CD14-positive monocyte (primary cell): ENCODE measurements at regions not wholly inside any gene's neighbourhood (a gene's known extent, or its start where the extent isn't known, plus 50 kb on each side); places are given as distances from the start of the nearest gene placed in this dataset.

ENCODE experiments used
- DNase-seq, 3 donors: peaks; one replicate each; pipeline ENCODE4 v3.0.0-alpha.2; 2011 to 2022
- H2AFZ ChIP-seq: 2 replicates; pipeline ENCODE4 v1.6.0; 2012; ENCODE audit warnings: mild to moderate bottlenecking, low read depth, low read length, inconsistent platforms; ENCODE audit not compliant: insufficient read depth, poor library complexity, severe bottlenecking
- H3K27ac ChIP-seq, 2 donors: 1 replicate in 1 of 2; 2 replicates in 1 of 2; pipeline ENCODE4 v1.5.1; 2012 to 2013; ENCODE audit warnings: low read length in 2 of 2, control low read depth in 1 of 2, inconsistent platforms in 1 of 2, low read depth in 1 of 2, mild to moderate bottlenecking in 1 of 2
- H3K27me3 ChIP-seq, 2 donors: one replicate each; pipeline versions ENCODE4 v1.6.0 to v1.6.1; 2011 to 2013; ENCODE audit warnings: low read length in 2 of 2; ENCODE audit not compliant: control insufficient read depth in 2 of 2, insufficient read depth in 2 of 2
- H3K36me3 ChIP-seq, 2 donors: replicated peaks in 1 of 2; 1 replicate in 1 of 2; 2 replicates in 1 of 2; pipeline versions ENCODE4 v1.5.1 to v1.6.1; 2012 to 2013; ENCODE audit warnings: low read length in 2 of 2, control low read depth in 1 of 2, inconsistent platforms in 1 of 2, mild to moderate bottlenecking in 1 of 2; ENCODE audit not compliant: insufficient read depth in 2 of 2, control insufficient read depth in 1 of 2
- H3K4me1 ChIP-seq, 2 donors: 1 replicate in 1 of 2; 2 replicates in 1 of 2; pipeline versions ENCODE4 v1.5.1 to v1.6.1; 2012 to 2013; ENCODE audit warnings: low read length in 2 of 2, control low read depth in 1 of 2, inconsistent platforms in 1 of 2, mild to moderate bottlenecking in 1 of 2, moderate library complexity in 1 of 2; ENCODE audit not compliant: insufficient read depth in 2 of 2, control insufficient read depth in 1 of 2
- H3K4me2 ChIP-seq: replicated peaks from 2 replicates; pipeline ENCODE3; 2012; ENCODE audit warnings: low read length, moderate library complexity, mild to moderate bottlenecking; ENCODE audit not compliant: poor library complexity, severe bottlenecking; ENCODE audit errors: extremely low read depth
- H3K4me3 ChIP-seq, 3 experiments: fragments of 200-600 bp in 1 of 3; sonication (generic) in 1 of 3; replicated peaks in 1 of 3; 1 replicate in 2 of 3; 2 replicates in 1 of 3; pipeline ENCODE4 v1.5.1; 2011 to 2013; ENCODE audit warnings: low read length in 3 of 3, mild to moderate bottlenecking in 3 of 3, control low read depth in 2 of 3, low read depth in 2 of 3, inconsistent platforms in 1 of 3, moderate library complexity in 1 of 3
- H3K79me2 ChIP-seq: 2 replicates; pipeline ENCODE4 v1.6.0; 2012; ENCODE audit warnings: mild to moderate bottlenecking, control low read depth, inconsistent platforms, low read length, moderate library complexity; ENCODE audit not compliant: insufficient read depth
- H3K9ac ChIP-seq: 2 replicates; pipeline ENCODE4 v1.6.0; 2017; ENCODE audit warnings: low read length, mild to moderate bottlenecking; ENCODE audit not compliant: insufficient read depth, poor library complexity, severe bottlenecking
- H3K9me3 ChIP-seq, 2 donors: replicated peaks in 1 of 2; 1 replicate in 1 of 2; 2 replicates in 1 of 2; pipeline versions ENCODE4 v1.5.1 to v1.6.1; 2012 to 2013; ENCODE audit warnings: low read length in 2 of 2, control low read depth in 1 of 2; ENCODE audit not compliant: control insufficient read depth in 1 of 2, insufficient read depth in 1 of 2
- H4K20me1 ChIP-seq: 2 replicates; pipeline ENCODE4 v1.6.0; 2012; ENCODE audit warnings: mild to moderate bottlenecking, low read length, control low read depth, moderate library complexity; ENCODE audit not compliant: insufficient read depth
- H3K27ac Mint-ChIP-seq, 7 donors: one replicate each; pipeline ENCODE4 v1.8.0; 2020; ENCODE audit warnings: mild to moderate bottlenecking in 7 of 7, mixed read lengths in 7 of 7, moderate library complexity in 6 of 7, inconsistent platforms in 2 of 7
- H3K27me3 Mint-ChIP-seq, 3 donors: one replicate each; pipeline ENCODE4 v1.8.0; 2021 to 2022; ENCODE audit warnings: low read depth in 3 of 3, mild to moderate bottlenecking in 3 of 3, mixed read lengths in 3 of 3, moderate library complexity in 3 of 3, inconsistent platforms in 1 of 3
- H3K36me3 Mint-ChIP-seq, 2 donors: one replicate each; pipeline ENCODE4 v1.8.0; 2020; ENCODE audit warnings: mixed read lengths in 2 of 2, inconsistent platforms in 1 of 2, mild to moderate bottlenecking in 1 of 2
- H3K4me1 Mint-ChIP-seq: one replicate; pipeline ENCODE4 v1.8.0; 2020; ENCODE audit warnings: mild to moderate bottlenecking, mixed read lengths
- H3K4me3 Mint-ChIP-seq, 2 donors: one replicate each; pipeline ENCODE4 v1.8.0; 2020; ENCODE audit warnings: mild to moderate bottlenecking in 2 of 2, mixed read lengths in 2 of 2, moderate library complexity in 1 of 2
- H3K9me3 Mint-ChIP-seq, 7 donors: one replicate each; pipeline ENCODE4 v1.8.0; 2020 to 2022; ENCODE audit warnings: mixed read lengths in 7 of 7, mild to moderate bottlenecking in 6 of 7, moderate library complexity in 6 of 7, inconsistent platforms in 2 of 7
- CTCF ChIP-seq: fragments of 200-600 bp; IDR thresholded peaks from one replicate; pipeline ENCODE4 v1.8.0; 2022; ENCODE audit warnings: antibody characterized with exemption, mild to moderate bottlenecking
- WGBS: methylation state at CpG from one replicate; pipeline ENCODE4 v1.1.5; 2013; ENCODE audit warnings: missing lambda C conversion rate; ENCODE audit not compliant: insufficient coverage; 5-methylcytosine and 5-hydroxymethylcytosine counted together
- intact Hi-C, 2 donors: fragments of 100-400 bp; cut with micrococcal nuclease; formaldehyde crosslinking; loops; one replicate each; pipeline versions ENCODE4 v1.15.0 to v1.15.1; 2023

DNA sequence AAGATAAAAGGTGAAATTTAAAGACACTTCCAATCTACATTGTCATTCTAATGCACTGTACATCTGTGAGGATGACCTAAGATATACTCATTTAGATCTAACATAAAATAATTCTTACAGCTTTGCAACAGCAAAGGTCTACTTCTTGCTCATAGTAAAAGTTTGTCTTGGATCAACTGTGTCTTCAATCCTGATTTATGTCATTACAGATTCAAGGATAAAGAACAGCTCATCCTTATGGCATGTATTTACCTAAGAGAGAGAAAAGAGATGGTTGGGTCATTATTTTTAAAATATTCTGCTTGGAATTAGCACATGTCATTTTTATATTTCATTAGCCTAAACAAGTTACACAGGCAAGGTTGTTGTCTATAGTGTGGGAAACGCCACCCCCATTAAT lies 2193.1 kb downstream of the PCDH9 start:
- no peak for TF ChIP-seq CTCF
- H3K79me2 ChIP-seq: no peaks in the 10 kb centered on the region
- H3K36me3 Mint-ChIP-seq: no peaks in the 10 kb centered on the region
- peaks cover 4 to 15% of the 10 kb centered on the region in 2 donors for H3K9me3 ChIP-seq
- H3K4me2 ChIP-seq: no peak overlapping the region
- H3K9me3 Mint-ChIP-seq: peaks cover 3 to 12% (median 8%) of the 10 kb centered on the region in 7 donors
- H2AFZ ChIP-seq: no peak overlapping the region
- H3K4me1 ChIP-seq: no peaks in the 10 kb centered on the region
- H3K4me1 Mint-ChIP-seq: no peaks in the 10 kb centered on the region
- H3K36me3 ChIP-seq: no peaks in the 10 kb centered on the region
- DNase-seq: no peak
- intact Hi-C loops: no loop called here
- no peak overlapping the region for H3K27ac Mint-ChIP-seq
- no peaks in the 10 kb centered on the region for H4K20me1 ChIP-seq
- H3K27me3 Mint-ChIP-seq: peaks cover 0 to 1% (median 0%) of the 10 kb centered on the region in 3 donors
- no CpG with 5 or more reads among the region's 1 CpG for WGBS
- no peak overlapping the region for H3K4me3 ChIP-seq
- H3K9ac ChIP-seq: no peak overlapping the region
- no peaks in the 10 kb centered on the region for H3K27me3 ChIP-seq
- H3K27ac ChIP-seq: no peak overlapping the region
- no peak overlapping the region for H3K4me3 Mint-ChIP-seq

DNA sequence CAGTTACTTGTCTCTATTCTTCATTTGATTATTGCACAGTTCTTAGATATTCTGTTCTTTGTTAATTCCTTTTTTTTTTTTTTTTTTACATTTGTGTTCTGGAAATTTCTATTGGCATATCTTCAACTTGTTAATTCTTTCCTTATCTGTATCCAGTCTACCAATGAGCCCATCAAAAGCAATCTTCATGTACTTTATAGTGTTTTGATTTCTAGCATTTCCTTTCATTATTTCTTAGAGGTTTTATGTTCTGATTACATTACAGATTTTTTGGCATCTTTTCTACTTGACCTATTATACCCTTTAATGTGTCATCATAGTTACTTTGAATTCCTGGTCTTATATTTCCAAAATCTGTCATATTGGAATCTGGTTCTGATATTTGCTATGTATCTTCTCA lies 2194.8 kb downstream of the PCDH9 start:
- no peak for TF ChIP-seq CTCF
- no peaks in the 10 kb centered on the region for H4K20me1 ChIP-seq
- H3K36me3 Mint-ChIP-seq: no peaks in the 10 kb centered on the region
- peaks cover 4 to 19% of the 10 kb centered on the region in 2 donors for H3K9me3 ChIP-seq
- H3K9ac ChIP-seq: no peak overlapping the region
- H3K27me3 ChIP-seq: no peaks in the 10 kb centered on the region
- no peak overlapping the region for H3K4me2 ChIP-seq
- no peaks in the 10 kb centered on the region for H3K4me1 ChIP-seq
- H3K9me3 Mint-ChIP-seq: peaks cover 3 to 14% (median 10%) of the 10 kb centered on the region in 7 donors
- no peak overlapping the region for H3K4me3 ChIP-seq
- H3K4me1 Mint-ChIP-seq: no peaks in the 10 kb centered on the region
- no peaks in the 10 kb centered on the region for H3K79me2 ChIP-seq
- no peak for DNase-seq
- H2AFZ ChIP-seq: no peak overlapping the region
- intact Hi-C loops: no loop called here
- H3K36me3 ChIP-seq: no peaks in the 10 kb centered on the region
- H3K27me3 Mint-ChIP-seq: peaks cover 0 to 1% (median 0%) of the 10 kb centered on the region in 3 donors
- no peak overlapping the region for H3K4me3 Mint-ChIP-seq
- no peak overlapping the region for H3K27ac Mint-ChIP-seq
- H3K27ac ChIP-seq: no peak overlapping the region
